IMR-90 (cell line): ENCODE measurements at regions not wholly inside any gene's neighbourhood (a gene's known extent, or its start where the extent isn't known, plus 50 kb on each side); places are given as distances from the start of the nearest gene placed in this dataset.

Source experiments
- ATAC-seq: fragments of 200-7000 bp; cut with Tn5 transposase; 2 replicates; pipeline ENCODE4 v1.9.1; 2020; ENCODE audit warnings: low read depth, mild to moderate bottlenecking, moderate library complexity
- BruUV-seq: library from RNA; stranded (reverse); fragments of 400-500 nt; replicated peaks from 2 replicates; lab custom pipeline; 2021; lab: Mats Ljungman, UMichigan
- CTCF ChIA-PET: fragments of 300-600 bp; formaldehyde crosslinking; extraction: SDS; loops from one replicate; lab custom pipeline; 2021; ENCODE audit warnings: antibody characterized with exemption; lab: Yijun Ruan, JAX
- POLR2A ChIA-PET: fragments of 300-600 bp; sonication (Branson Sonifier 250); formaldehyde crosslinking; loops from one replicate; lab custom pipeline; 2022; ENCODE audit warnings: antibody characterized with exemption; ENCODE audit not compliant: unreplicated experiment; lab: Charles Lee
- DNase-seq: peaks from one replicate; pipeline ENCODE4 v3.0.0; 2013
- H2AFZ ChIP-seq: replicated peaks from 2 replicates; pipeline ENCODE3; 2013; ENCODE audit warnings: low read length, mild to moderate bottlenecking; ENCODE audit not compliant: poor library complexity
- H2AK5ac ChIP-seq: 2 replicates; pipeline ENCODE4 v1.6.1; 2013; ENCODE audit warnings: low read depth, low read length, inconsistent platforms
- H2AK9ac ChIP-seq: replicated peaks from 2 replicates; pipeline ENCODE3; 2013; ENCODE audit warnings: mild to moderate bottlenecking, low read depth, low read length, moderate library complexity; ENCODE audit not compliant: poor library complexity
- H2BK120ac ChIP-seq: 2 replicates; pipeline ENCODE4 v1.6.1; 2013; ENCODE audit warnings: low read depth, low read length, inconsistent platforms
- H2BK15ac ChIP-seq: 3 replicates; pipeline ENCODE4 v1.6.1; 2013; ENCODE audit warnings: low read depth, low read length, inconsistent platforms
- H2BK20ac ChIP-seq: 2 replicates; pipeline ENCODE4 v1.6.1; 2013; ENCODE audit warnings: low read depth, mild to moderate bottlenecking, inconsistent platforms, low read length, moderate library complexity
- H2BK5ac ChIP-seq: 2 replicates; pipeline ENCODE4 v1.6.1; 2013; ENCODE audit warnings: mild to moderate bottlenecking, low read depth, low read length, inconsistent platforms; ENCODE audit not compliant: poor library complexity, severe bottlenecking
- H3K14ac ChIP-seq: replicated peaks from 2 replicates; pipeline ENCODE4 v1.6.1; 2013; ENCODE audit warnings: low read depth, low read length, inconsistent platforms
- H3K18ac ChIP-seq: 2 replicates; pipeline ENCODE4 v1.6.1; 2013; ENCODE audit warnings: low read depth, low read length, control low read depth
- H3K23ac ChIP-seq: 2 replicates; pipeline ENCODE4 v1.6.1; 2013; ENCODE audit warnings: low read depth, low read length, inconsistent platforms
- H3K27ac ChIP-seq: 2 replicates; pipeline ENCODE4 v1.5.1; 2013; ENCODE audit warnings: mild to moderate bottlenecking, control low read depth, low read length; ENCODE audit not compliant: insufficient read depth
- H3K27me3 ChIP-seq: 2 replicates; pipeline ENCODE4 v1.6.1; 2013; ENCODE audit warnings: low read length; ENCODE audit not compliant: control insufficient read depth, insufficient read depth
- H3K36me3 ChIP-seq: 2 replicates; pipeline ENCODE4 v1.6.1; 2013; ENCODE audit warnings: low read length, mixed read lengths; ENCODE audit not compliant: control insufficient read depth, insufficient read depth
- H3K4ac ChIP-seq: 2 replicates; pipeline ENCODE4 v1.6.1; 2013; ENCODE audit warnings: low read depth, low read length, inconsistent platforms
- H3K4me1 ChIP-seq: 2 replicates; pipeline ENCODE4 v1.6.1; 2013; ENCODE audit warnings: low read length, mixed read lengths; ENCODE audit not compliant: control insufficient read depth, insufficient read depth
- H3K4me2 ChIP-seq: 2 replicates; pipeline ENCODE4 v1.6.1; 2013; ENCODE audit warnings: low read depth, mild to moderate bottlenecking, control low read depth, low read length, moderate library complexity
- H3K4me3 ChIP-seq: 2 replicates; pipeline ENCODE4 v1.5.1; 2013; ENCODE audit warnings: low read depth, mild to moderate bottlenecking, control low read depth, low read length, moderate library complexity; ENCODE audit not compliant: insufficient read depth
- H3K56ac ChIP-seq: 2 replicates; pipeline ENCODE4 v1.6.1; 2013; ENCODE audit warnings: low read length, inconsistent platforms; ENCODE audit not compliant: insufficient read depth; ENCODE audit errors: extremely low read depth
- H3K79me1 ChIP-seq, 2 experiments: 2 replicates each; pipeline ENCODE4 v1.6.1; 2013; ENCODE audit warnings: low read length in 2 of 2, inconsistent platforms in 1 of 2, low read depth in 1 of 2
- H3K9ac ChIP-seq: 2 replicates; pipeline ENCODE4 v1.6.1; 2013; ENCODE audit warnings: low read depth, low read length, control low read depth
- H3K9me1 ChIP-seq: 2 replicates; pipeline ENCODE4 v1.6.1; 2013; ENCODE audit warnings: low read length, inconsistent platforms; ENCODE audit not compliant: insufficient read depth
- H3K9me3 ChIP-seq: 2 replicates; pipeline ENCODE4 v1.6.1; 2013; ENCODE audit warnings: low read length; ENCODE audit not compliant: control insufficient read depth, insufficient read depth
- H4K20me1 ChIP-seq: 2 replicates; pipeline ENCODE4 v1.6.1; 2013; ENCODE audit warnings: low read length, inconsistent platforms; ENCODE audit not compliant: insufficient read depth
- H4K5ac ChIP-seq: 2 replicates; pipeline ENCODE4 v1.6.1; 2013; ENCODE audit warnings: mild to moderate bottlenecking, low read depth, low read length, control low read depth
- H4K8ac ChIP-seq, 2 experiments: 2 replicates each; pipeline ENCODE4 v1.6.1; 2013; ENCODE audit warnings: low read depth in 2 of 2, low read length in 2 of 2, control low read depth in 1 of 2, inconsistent platforms in 1 of 2
- H4K91ac ChIP-seq: 2 replicates; pipeline ENCODE4 v1.6.1; 2013; ENCODE audit warnings: low read depth, low read length, inconsistent platforms; ENCODE audit not compliant: insufficient read depth
- BHLHE40 ChIP-seq: fragments of 150-350 bp; IDR thresholded peaks from 2 replicates; pipeline ENCODE4 v1.6.1; 2016; ENCODE audit warnings: mild to moderate bottlenecking, low read depth, low read length
- CHD1 ChIP-seq: IDR thresholded peaks from 2 replicates; pipeline ENCODE4 v1.6.1; 2012; ENCODE audit warnings: low read depth, low read length, improper control_type of control experiment
- MAZ ChIP-seq: IDR thresholded peaks from 2 replicates; pipeline ENCODE4 v1.6.1; 2012; ENCODE audit warnings: low read depth, mild to moderate bottlenecking, low read length, improper control_type of control experiment, moderate library complexity, borderline replicate concordance
- NFE2L2 ChIP-seq: fragments of 150-350 bp; IDR thresholded peaks from 2 replicates; pipeline ENCODE4 v1.6.1; 2016; ENCODE audit warnings: low read depth, mild to moderate bottlenecking, low read length
- RCOR1 ChIP-seq: IDR thresholded peaks from 2 replicates; pipeline ENCODE4 v1.6.1; 2012; ENCODE audit warnings: mild to moderate bottlenecking, low read length, improper control_type of control experiment; ENCODE audit not compliant: insufficient replicate concordance
- SMC3 ChIP-seq: fragments of 150-350 bp; IDR thresholded peaks from 2 replicates; pipeline ENCODE4 v1.6.1; 2016; ENCODE audit warnings: low read depth, mild to moderate bottlenecking, antibody characterized with exemption, low read length, moderate library complexity
- dilution Hi-C: fragments of 300-500 bp; cut with HindIII; formaldehyde crosslinking; loops from one replicate; pipeline ENCODE4 v1.14.3; 2018; ENCODE audit warnings: low sequenced_read_pairs; ENCODE audit not compliant: unreplicated experiment
- in situ Hi-C: fragments of 300-500 bp; cut with MboI; formaldehyde crosslinking; loops from 3 replicates; pipeline ENCODE4 v1.14.3; 2019; ENCODE audit warnings: low sequenced_read_pairs, inconsistent platforms, mixed read lengths
- intact Hi-C: fragments of 100-400 bp; cut with micrococcal nuclease; formaldehyde crosslinking; loops from 2 replicates; pipeline ENCODE4 v1.10.0; 2022

DNA sequence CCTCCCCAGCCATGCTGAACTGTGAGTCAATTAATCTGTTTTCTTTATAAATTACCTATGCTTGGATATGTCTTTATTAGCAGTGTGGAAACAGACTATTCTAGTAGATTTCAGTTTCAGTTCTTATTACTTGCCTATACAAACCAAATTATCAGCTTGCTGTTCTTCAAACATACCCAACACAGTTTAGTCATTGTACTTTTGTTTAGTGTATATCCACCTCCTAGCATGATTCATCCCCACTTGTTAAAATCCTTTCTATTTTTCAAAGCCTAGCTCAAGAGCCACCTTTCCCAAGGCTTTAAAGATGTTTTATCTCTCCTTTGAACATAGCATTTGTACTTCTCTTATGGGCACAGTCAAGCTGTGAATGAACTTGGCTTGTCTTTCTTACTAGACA lies 195.6 kb upstream of the ZRANB2 start:
- ATAC-seq (no peak), DNase-seq (peak; percentile 2)
- in situ Hi-C loops (no loop called here), intact Hi-C loops (no loop called here), dilution Hi-C loops (no loop called here)
- CTCF ChIA-PET, result no interaction called here
- BruUV-seq, result no TSS peak
- no peak overlapping the region for H3K9ac ChIP-seq
- POLR2A ChIA-PET, result no interaction called here
- H4K8ac ChIP-seq, result no peak overlapping the region
- no peak overlapping the region for H4K91ac ChIP-seq
- H2AFZ ChIP-seq, result no peak overlapping the region
- TF ChIP-seq RCOR1, result no peak
- TF ChIP-seq SMC3, result no peak
- no peak for TF ChIP-seq BHLHE40
- TF ChIP-seq CHD1, result no peak
- TF ChIP-seq MAZ, result no peak
- TF ChIP-seq NFE2L2, result no peak
- H3K79me1 ChIP-seq, result no peaks in the 10 kb centered on the region
- H3K18ac ChIP-seq, result no peak overlapping the region
- no peaks in the 10 kb centered on the region for H4K20me1 ChIP-seq
- no peak overlapping the region for H2BK15ac ChIP-seq
- H3K27ac ChIP-seq, result no peak overlapping the region
- no peak overlapping the region for H2BK20ac ChIP-seq
- no peaks in the 10 kb centered on the region for H3K9me1 ChIP-seq
- H2BK5ac ChIP-seq, result no peak overlapping the region
- no peak overlapping the region for H3K4me3 ChIP-seq
- no peak overlapping the region for H3K56ac ChIP-seq
- no peak overlapping the region for H2BK120ac ChIP-seq
- H3K14ac ChIP-seq, result no peak overlapping the region
- H3K4me2 ChIP-seq, result no peak overlapping the region
- no peaks in the 10 kb centered on the region for H3K4me1 ChIP-seq
- H3K9me3 ChIP-seq, result no peaks in the 10 kb centered on the region
- H3K23ac ChIP-seq, result no peak overlapping the region
- no peak overlapping the region for H2AK9ac ChIP-seq
- no peak overlapping the region for H4K5ac ChIP-seq
- no peak overlapping the region for H3K4ac ChIP-seq
- no peaks in the 10 kb centered on the region for H3K36me3 ChIP-seq
- H2AK5ac ChIP-seq, result no peak overlapping the region
- no peaks in the 10 kb centered on the region for H3K27me3 ChIP-seq
